Suprapubic skin (tissue), 4 donors: ENCODE measurements at regions not wholly inside any gene's neighbourhood (a gene's known extent, or its start where the extent isn't known, plus 50 kb on each side); places are given as distances from the start of the nearest gene placed in this dataset.

ENCODE experiments used
- POLR2A ChIP-seq, 2 donors: fragments of 450-650 bp; IDR thresholded peaks; one replicate each; pipeline ENCODE4 v1.6.1; 2017; ENCODE audit warnings: antibody characterized with exemption in 2 of 2, mild to moderate bottlenecking in 2 of 2, moderate library complexity in 2 of 2
- POLR2AphosphoS5 ChIP-seq, 3 donors: sonication (generic); formaldehyde crosslinking; IDR thresholded peaks; one replicate each; pipeline ENCODE4 v1.6.1; 2017; ENCODE audit warnings: antibody characterized with exemption in 3 of 3
- TF ChIP-seq, protein P1 (sequence below), 2 donors: fragments of 200-600 bp in 1 of 2; fragments of 450-650 bp in 1 of 2; sonication (generic) in 1 of 2; IDR thresholded peaks; one replicate each; pipeline ENCODE4 v1.5.1; 2016 to 2019; ENCODE audit warnings: antibody characterized with exemption in 2 of 2, mild to moderate bottlenecking in 1 of 2, moderate library complexity in 1 of 2

DNA sequence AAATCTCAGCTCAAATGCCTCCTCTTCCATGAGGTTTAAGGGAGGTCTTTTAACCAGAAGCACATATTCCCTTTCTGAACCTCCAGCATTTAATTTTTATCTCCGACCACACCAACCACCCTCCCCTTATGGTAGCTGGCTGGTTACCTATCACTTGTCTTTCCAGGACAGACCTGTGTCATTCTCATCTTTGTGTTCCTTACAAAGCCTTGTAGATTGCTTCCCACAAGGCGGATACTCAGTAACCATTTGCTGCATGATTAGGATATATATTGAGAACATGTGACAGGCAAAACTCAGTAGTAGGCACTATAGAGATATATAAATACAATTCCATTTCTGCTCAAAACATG lies 119.5 kb downstream of the RPL22L1 start:
- TF ChIP-seq, protein P1, sequence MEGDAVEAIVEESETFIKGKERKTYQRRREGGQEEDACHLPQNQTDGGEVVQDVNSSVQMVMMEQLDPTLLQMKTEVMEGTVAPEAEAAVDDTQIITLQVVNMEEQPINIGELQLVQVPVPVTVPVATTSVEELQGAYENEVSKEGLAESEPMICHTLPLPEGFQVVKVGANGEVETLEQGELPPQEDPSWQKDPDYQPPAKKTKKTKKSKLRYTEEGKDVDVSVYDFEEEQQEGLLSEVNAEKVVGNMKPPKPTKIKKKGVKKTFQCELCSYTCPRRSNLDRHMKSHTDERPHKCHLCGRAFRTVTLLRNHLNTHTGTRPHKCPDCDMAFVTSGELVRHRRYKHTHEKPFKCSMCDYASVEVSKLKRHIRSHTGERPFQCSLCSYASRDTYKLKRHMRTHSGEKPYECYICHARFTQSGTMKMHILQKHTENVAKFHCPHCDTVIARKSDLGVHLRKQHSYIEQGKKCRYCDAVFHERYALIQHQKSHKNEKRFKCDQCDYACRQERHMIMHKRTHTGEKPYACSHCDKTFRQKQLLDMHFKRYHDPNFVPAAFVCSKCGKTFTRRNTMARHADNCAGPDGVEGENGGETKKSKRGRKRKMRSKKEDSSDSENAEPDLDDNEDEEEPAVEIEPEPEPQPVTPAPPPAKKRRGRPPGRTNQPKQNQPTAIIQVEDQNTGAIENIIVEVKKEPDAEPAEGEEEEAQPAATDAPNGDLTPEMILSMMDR (IDR thresholded peaks at IDR 0.05), result no peak
- no peak for TF ChIP-seq POLR2AphosphoS5 (IDR thresholded peaks at IDR 0.05)
- TF ChIP-seq POLR2A (IDR thresholded peaks at IDR 0.05), result no peak
